SU-DHL-6 (cell line): ENCODE measurements at regions not wholly inside any gene's neighbourhood (a gene's known extent, or its start where the extent isn't known, plus 50 kb on each side); places are given as distances from the start of the nearest gene placed in this dataset.

Source experiments
- H2AFZ ChIP-seq: fragments of 200-600 bp; sonication (generic); 2 replicates; pipeline ENCODE4 v1.6.1; 2014; ENCODE audit warnings: low read depth, mild to moderate bottlenecking, moderate library complexity, mixed read lengths, antibody characterized with exemption, low read length; ENCODE audit not compliant: severe bottlenecking
- H3F3A ChIP-seq: fragments of 200-600 bp; shearing (Covaris generic); 2 replicates; pipeline ENCODE4 v1.6.0; 2016; ENCODE audit warnings: antibody characterized with exemption, mild to moderate bottlenecking; ENCODE audit not compliant: insufficient read depth
- H3K27ac ChIP-seq: fragments of 200-600 bp; sonication (generic); 2 replicates; pipeline ENCODE4 v1.5.1; 2016; ENCODE audit warnings: low read depth, mild to moderate bottlenecking, low read length, moderate library complexity, mixed read lengths
- H3K27me3 ChIP-seq: fragments of 200-600 bp; sonication (generic), shearing (Covaris generic); 2 replicates; pipeline ENCODE4 v1.6.0; 2014; ENCODE audit warnings: mild to moderate bottlenecking, low read length
- H3K36me3 ChIP-seq: fragments of 200-600 bp; sonication (generic); 2 replicates; pipeline ENCODE4 v1.6.1; 2014; ENCODE audit warnings: mild to moderate bottlenecking, low read length, mixed read lengths
- H3K4me2 ChIP-seq: fragments of 300-600, 200-600 bp; shearing (Covaris generic), sonication (generic); 2 replicates; pipeline ENCODE4 v1.6.0; 2014; ENCODE audit warnings: low read length, low read depth, mild to moderate bottlenecking; ENCODE audit not compliant: poor library complexity, severe bottlenecking
- H3K4me3 ChIP-seq: fragments of 200-600 bp; sonication (generic); 2 replicates; pipeline ENCODE4 v1.5.1; 2014; ENCODE audit warnings: antibody characterized with exemption, low read length, mild to moderate bottlenecking, mixed read lengths; ENCODE audit not compliant: insufficient read depth, poor library complexity, severe bottlenecking
- H3K79me2 ChIP-seq: fragments of 200-600 bp; sonication (generic); 2 replicates; pipeline ENCODE4 v1.6.1; 2014; ENCODE audit warnings: mild to moderate bottlenecking, low read length, moderate library complexity; ENCODE audit not compliant: insufficient read depth
- H3K9ac ChIP-seq: fragments of 200-600 bp; sonication (generic); 2 replicates; pipeline ENCODE4 v1.7.0; 2014; ENCODE audit warnings: mild to moderate bottlenecking, low read length
- H3K9me2 ChIP-seq: fragments of 200-600 bp; sonication (generic); replicated peaks from 2 replicates; pipeline ENCODE4 v1.6.1; 2014; ENCODE audit warnings: low read length; ENCODE audit not compliant: insufficient read depth
- H3K9me3 ChIP-seq: fragments of 200-600 bp; sonication (generic); 2 replicates; pipeline ENCODE4 v1.6.1; 2014; ENCODE audit warnings: low read length, mixed read lengths; ENCODE audit not compliant: insufficient read depth
- H4K20me1 ChIP-seq: fragments of 200-600 bp; sonication (generic); 2 replicates; pipeline ENCODE4 v1.6.1; 2014; ENCODE audit warnings: low read depth, mild to moderate bottlenecking, antibody characterized with exemption, low read length, moderate library complexity, mixed read lengths
- CTCF ChIP-seq: fragments of 200-600 bp; sonication (generic); IDR thresholded peaks from one replicate; pipeline ENCODE4 v1.5.1; 2017; ENCODE audit warnings: antibody characterized with exemption, mild to moderate bottlenecking, low read length, moderate library complexity; ENCODE audit not compliant: insufficient read depth, poor library complexity, severe bottlenecking
- EZH2phosphoT487 ChIP-seq: fragments of 200-600 bp; sonication (generic), shearing (Covaris generic); conservative IDR thresholded peaks from 2 replicates; pipeline ENCODE4 v1.6.1; 2018; ENCODE audit warnings: mild to moderate bottlenecking, antibody characterized with exemption, low read length, moderate library complexity, mixed read lengths

GRCh38 chr14:46574978-46575375, 76.6 kb downstream of the RPL10L start:
- Histone ChIP-seq H3F3A (no peaks in the 10 kb centered on the region), H3K27ac (no peak overlapping the region), H3K9ac (no peak overlapping the region), H3K9me3 (no peaks in the 10 kb centered on the region), H4K20me1 (no peaks in the 10 kb centered on the region), H3K4me2 (no peak overlapping the region), H3K4me3 (no peak overlapping the region), H3K79me2 (no peaks in the 10 kb centered on the region), H2AFZ (no peak overlapping the region), H3K27me3 (no peaks in the 10 kb centered on the region), H3K9me2 (no peaks in the 10 kb centered on the region), H3K36me3 (no peaks in the 10 kb centered on the region)
- TF ChIP-seq EZH2phosphoT487 (no peak), CTCF (no peak)

GRCh38 chr14:46574221-46574977, 77.2 kb downstream of the RPL10L start:
- TF ChIP-seq EZH2phosphoT487 (no peak), CTCF (no peak)
- Histone ChIP-seq H2AFZ (no peak overlapping the region), H4K20me1 (no peaks in the 10 kb centered on the region), H3K27ac (no peak overlapping the region), H3K27me3 (no peaks in the 10 kb centered on the region), H3K4me2 (no peak overlapping the region), H3F3A (no peaks in the 10 kb centered on the region), H3K4me3 (no peak overlapping the region), H3K9me3 (no peaks in the 10 kb centered on the region), H3K9ac (no peak overlapping the region), H3K9me2 (no peaks in the 10 kb centered on the region), H3K36me3 (no peaks in the 10 kb centered on the region), H3K79me2 (no peaks in the 10 kb centered on the region)

- Histone ChIP-seq H3K4me3 (no peak overlapping the region), H3K4me2 (no peak overlapping the region), H3K9ac (no peak overlapping the region), H3F3A (no peaks in the 10 kb centered on the region), H4K20me1 (no peaks in the 10 kb centered on the region), H3K36me3 (no peaks in the 10 kb centered on the region), H3K9me3 (no peaks in the 10 kb centered on the region), H3K9me2 (no peaks in the 10 kb centered on the region), H2AFZ (peak overlapping the region; percentile 29), H3K79me2 (no peaks in the 10 kb centered on the region), H3K27ac (no peak overlapping the region), H3K27me3 (no peaks in the 10 kb centered on the region)
- TF ChIP-seq EZH2phosphoT487 (no peak), CTCF (no peak)
These were observed 78.1 kb downstream of the RPL10L start for GRCh38 chr14:46573498-46573897.
